Retinal pigment epithelial cell (primary cell): ENCODE measurements at regions not wholly inside any gene's neighbourhood (a gene's known extent, or its start where the extent isn't known, plus 50 kb on each side); places are given as distances from the start of the nearest gene placed in this dataset.

Source experiments
- DNase-seq: peaks from one replicate; pipeline ENCODE4 v3.0.0-alpha.2; 2010; ENCODE audit warnings: low read depth
- H3K4me3 ChIP-seq: 2 replicates; pipeline ENCODE4 v1.5.1; 2011; ENCODE audit warnings: mild to moderate bottlenecking, low read length, control low read depth, moderate library complexity
- CTCF ChIP-seq: conservative IDR thresholded peaks from 2 replicates; pipeline ENCODE4 v1.5.1; 2011; ENCODE audit warnings: low read depth, low read length, control low read depth, inconsistent platforms

- no peak for DNase-seq
- no peak for TF ChIP-seq CTCF
- H3K4me3 ChIP-seq, result no peak overlapping the region
Measured at GRCh38 chr13:33340631-33341030, 55.1 kb upstream of the STARD13 start.

DNA sequence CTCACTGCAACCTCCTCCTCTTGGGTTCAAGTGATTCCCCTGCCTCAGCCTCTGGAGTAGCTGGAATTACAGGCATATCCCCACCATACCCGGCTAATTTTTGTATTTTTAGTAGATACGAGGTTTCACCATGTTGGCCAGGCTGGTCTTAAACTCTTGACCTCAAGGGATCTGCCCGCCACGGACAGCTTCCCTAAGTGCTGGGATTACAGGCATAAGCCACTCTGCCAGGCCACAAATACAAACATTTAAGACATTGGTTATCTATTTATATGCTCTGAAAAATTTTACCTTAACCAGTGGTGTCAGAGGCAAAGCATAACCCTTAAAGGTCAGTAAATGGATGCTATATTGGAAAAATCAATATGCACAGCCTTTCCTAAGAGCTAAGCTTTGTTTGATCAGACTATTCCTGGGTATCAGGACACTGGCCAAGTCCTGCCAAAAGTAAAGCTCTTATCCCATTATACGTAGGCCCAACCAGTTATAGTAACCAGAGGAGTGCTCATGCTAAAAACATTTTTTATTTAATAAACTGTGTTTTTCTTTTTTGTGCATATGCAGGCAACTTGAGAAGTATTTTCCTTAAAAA is 56.4 kb upstream of the STARD13 start:
- no peak for DNase-seq
- no peak overlapping the region for H3K4me3 ChIP-seq
- TF ChIP-seq CTCF, result no peak

DNA sequence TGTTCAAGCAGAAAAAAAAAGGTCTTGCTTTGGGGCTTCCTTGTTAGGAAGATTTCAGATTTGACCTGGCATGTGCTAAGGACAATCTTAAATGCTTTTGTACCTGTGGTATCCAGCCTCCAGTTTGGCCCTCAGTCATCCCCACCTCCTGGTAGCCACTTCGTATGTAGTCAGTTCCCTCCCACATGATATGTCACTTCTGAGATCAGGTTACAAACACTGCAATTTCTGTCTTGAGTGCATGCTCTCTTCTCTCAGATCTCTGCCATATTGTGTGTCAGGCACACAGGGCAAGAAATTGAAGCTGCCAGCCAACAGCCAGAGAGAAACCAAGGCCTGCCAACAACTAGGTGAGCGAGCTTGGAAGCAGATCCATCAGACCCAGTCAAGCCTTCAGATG is 60.3 kb upstream of the STARD13 start:
- no peak for DNase-seq
- no peak overlapping the region for H3K4me3 ChIP-seq
- TF ChIP-seq CTCF, result no peak

- H3K4me3 ChIP-seq, result no peak overlapping the region
- DNase-seq, result peak; percentile 27
- no peak for TF ChIP-seq CTCF
Measured at GRCh38 chr13:33347861-33348260, 62.3 kb upstream of the STARD13 start.

- TF ChIP-seq CTCF, result no peak
- H3K4me3 ChIP-seq, result no peak overlapping the region
- no peak for DNase-seq
Measured at GRCh38 chr13:33348366-33348765, 62.8 kb upstream of the STARD13 start.

- no peak for TF ChIP-seq CTCF
- no peak for DNase-seq
- peak overlapping the region; percentile 7 for H3K4me3 ChIP-seq
Measured at GRCh38 chr13:33349288-33349985, 63.9 kb upstream of the STARD13 start.

DNA sequence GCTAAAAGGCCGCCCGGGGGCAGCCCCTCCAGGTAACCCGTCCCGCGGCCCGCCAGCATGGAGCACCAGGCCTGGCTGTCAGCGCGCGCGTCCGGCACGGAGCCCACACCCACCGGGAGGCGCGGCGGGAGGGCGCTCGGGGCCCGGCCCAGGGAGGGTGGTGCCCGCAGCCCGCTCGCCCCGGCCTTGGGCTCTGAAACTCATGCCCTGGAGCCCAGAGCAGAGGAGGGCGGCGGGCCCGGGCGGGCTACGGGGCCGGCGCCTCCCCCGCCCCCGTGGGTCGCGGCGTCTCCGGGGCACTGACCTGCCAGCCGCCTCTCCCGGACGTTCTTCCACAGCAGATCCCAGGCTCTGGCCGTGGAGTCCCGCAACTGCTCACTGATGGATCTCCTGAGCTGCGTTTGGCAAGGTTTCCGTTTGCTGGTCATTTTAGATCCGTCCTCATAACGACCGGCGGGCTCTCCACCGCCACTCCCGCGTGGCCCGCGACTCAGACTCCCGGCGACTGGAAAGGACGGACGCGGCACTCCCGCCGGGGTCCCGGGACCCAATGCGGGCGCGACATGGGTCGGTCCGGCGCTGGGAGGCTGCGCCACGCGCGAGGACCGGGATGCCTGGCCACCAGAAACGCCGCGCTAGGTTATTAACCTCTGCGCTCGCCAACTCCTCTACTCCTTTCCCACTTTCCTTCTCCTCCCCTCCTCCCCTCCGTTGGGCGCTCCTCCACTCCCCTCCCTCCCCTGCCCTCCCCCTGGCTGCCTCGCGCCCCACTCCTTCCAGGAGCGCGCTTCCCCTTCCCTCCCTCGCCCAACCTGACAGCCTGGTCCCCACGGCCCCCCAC is 64.7 kb upstream of the STARD13 start:
- TF ChIP-seq CTCF, result no peak
- peak overlapping the region; percentile 57 for H3K4me3 ChIP-seq
- DNase-seq, result no peak
